ENCODE measurements at regions not wholly inside any gene's neighbourhood (a gene's known extent, or its start where the extent isn't known, plus 50 kb on each side); places are given as distances from the start of the nearest gene placed in this dataset.

DNA sequence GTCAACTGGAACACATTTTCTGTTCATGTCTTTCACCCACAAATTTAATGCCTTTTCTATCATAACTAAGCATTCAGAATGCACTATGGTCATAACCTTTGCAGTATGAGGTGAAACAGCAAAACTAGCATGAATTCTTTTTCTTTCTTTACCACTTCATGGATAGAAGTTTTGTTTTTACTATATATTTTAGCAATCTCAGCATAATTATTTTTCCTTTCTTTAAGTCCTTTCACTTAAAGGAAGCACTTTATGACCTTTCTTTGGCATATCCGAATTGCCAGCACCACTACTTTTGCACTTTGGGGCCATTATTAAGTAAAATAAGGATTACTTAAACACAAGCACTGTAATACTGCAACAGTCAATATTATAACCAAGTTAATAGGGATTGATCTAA, 115.1 kb upstream of the DKK2 start:
- TF ChIP-seq SIN3A (IDR thresholded peaks at IDR 0.05; ENCODE audit: borderline replicate concordance, insufficient read depth, low read length) (no peak), FOXP2 (optimal IDR thresholded peaks at IDR 0.05; ENCODE audit: borderline replicate concordance, extremely low read depth, extremely low read length, insufficient read depth) (no peak)

GRCh38 chr4:107148904-107149303, 112.8 kb upstream of the DKK2 start:
- TF ChIP-seq SIN3A (IDR thresholded peaks at IDR 0.05; ENCODE audit: borderline replicate concordance, insufficient read depth, low read length): no peak
- TF ChIP-seq TAF1 (IDR thresholded peaks at IDR 0.05; ENCODE audit: borderline replicate concordance, insufficient read depth, low read length): no peak
- TF ChIP-seq REST (IDR thresholded peaks at IDR 0.05; ENCODE audit: insufficient read depth in 1 of 2, low read depth in 2 of 2, low read length in 2 of 2): no peak
- no peak for TF ChIP-seq FOXP2 (optimal IDR thresholded peaks at IDR 0.05; ENCODE audit: borderline replicate concordance, extremely low read depth, extremely low read length, insufficient read depth)
- TF ChIP-seq POLR2AphosphoS5 (IDR thresholded peaks at IDR 0.05; ENCODE audit: low read depth, low read length): no peak

DNA sequence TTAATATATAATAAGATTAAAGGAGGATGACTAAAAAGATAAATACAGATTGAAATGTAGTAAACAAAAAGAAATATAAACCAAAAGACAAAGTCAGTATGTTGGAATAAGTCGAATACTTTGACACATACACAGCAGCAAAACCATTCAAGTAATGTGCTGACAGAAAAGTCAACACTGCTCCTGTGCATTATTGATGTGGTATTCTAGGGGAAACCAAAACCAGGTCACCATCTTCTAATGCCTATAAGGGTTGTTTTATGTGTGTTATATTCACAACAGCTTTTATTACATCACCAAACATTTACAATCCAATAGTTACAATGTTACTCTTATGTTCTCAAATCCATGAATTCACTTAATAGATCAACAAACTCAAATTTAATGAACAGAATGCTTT, 111.8 kb upstream of the DKK2 start:
- no peak for TF ChIP-seq POLR2AphosphoS5 (IDR thresholded peaks at IDR 0.05; ENCODE audit: low read depth, low read length)
- no peak for TF ChIP-seq TAF1 (IDR thresholded peaks at IDR 0.05; ENCODE audit: borderline replicate concordance, insufficient read depth, low read length)
- TF ChIP-seq REST (IDR thresholded peaks at IDR 0.05; ENCODE audit: insufficient read depth in 1 of 2, low read depth in 2 of 2, low read length in 2 of 2): no peak
- no peak for TF ChIP-seq SIN3A (IDR thresholded peaks at IDR 0.05; ENCODE audit: borderline replicate concordance, insufficient read depth, low read length)
- no peak for TF ChIP-seq FOXP2 (optimal IDR thresholded peaks at IDR 0.05; ENCODE audit: borderline replicate concordance, extremely low read depth, extremely low read length, insufficient read depth)

- TF ChIP-seq TAF1 (IDR thresholded peaks at IDR 0.05; ENCODE audit: borderline replicate concordance, insufficient read depth, low read length) (no peak), REST (IDR thresholded peaks at IDR 0.05; ENCODE audit: insufficient read depth in 1 of 2, low read depth in 2 of 2, low read length in 2 of 2) (no peak), SIN3A (IDR thresholded peaks at IDR 0.05; ENCODE audit: borderline replicate concordance, insufficient read depth, low read length) (no peak), POLR2AphosphoS5 (IDR thresholded peaks at IDR 0.05; ENCODE audit: low read depth, low read length) (no peak), FOXP2 (optimal IDR thresholded peaks at IDR 0.05; ENCODE audit: borderline replicate concordance, extremely low read depth, extremely low read length, insufficient read depth) (no peak)
Measured at GRCh38 chr4:107138433-107138832, 102.3 kb upstream of the DKK2 start.

- no peak for TF ChIP-seq REST (IDR thresholded peaks at IDR 0.05; ENCODE audit: insufficient read depth in 1 of 2, low read depth in 2 of 2, low read length in 2 of 2)
Measured at GRCh38 chr4:107133965-107134653, 98.0 kb upstream of the DKK2 start.

Data from PFSK-1 (cell line).